ENCODE measurements at regions not wholly inside any gene's neighbourhood (a gene's known extent, or its start where the extent isn't known, plus 50 kb on each side); places are given as distances from the start of the nearest gene placed in this dataset.

- TF ChIP-seq, protein P1, sequence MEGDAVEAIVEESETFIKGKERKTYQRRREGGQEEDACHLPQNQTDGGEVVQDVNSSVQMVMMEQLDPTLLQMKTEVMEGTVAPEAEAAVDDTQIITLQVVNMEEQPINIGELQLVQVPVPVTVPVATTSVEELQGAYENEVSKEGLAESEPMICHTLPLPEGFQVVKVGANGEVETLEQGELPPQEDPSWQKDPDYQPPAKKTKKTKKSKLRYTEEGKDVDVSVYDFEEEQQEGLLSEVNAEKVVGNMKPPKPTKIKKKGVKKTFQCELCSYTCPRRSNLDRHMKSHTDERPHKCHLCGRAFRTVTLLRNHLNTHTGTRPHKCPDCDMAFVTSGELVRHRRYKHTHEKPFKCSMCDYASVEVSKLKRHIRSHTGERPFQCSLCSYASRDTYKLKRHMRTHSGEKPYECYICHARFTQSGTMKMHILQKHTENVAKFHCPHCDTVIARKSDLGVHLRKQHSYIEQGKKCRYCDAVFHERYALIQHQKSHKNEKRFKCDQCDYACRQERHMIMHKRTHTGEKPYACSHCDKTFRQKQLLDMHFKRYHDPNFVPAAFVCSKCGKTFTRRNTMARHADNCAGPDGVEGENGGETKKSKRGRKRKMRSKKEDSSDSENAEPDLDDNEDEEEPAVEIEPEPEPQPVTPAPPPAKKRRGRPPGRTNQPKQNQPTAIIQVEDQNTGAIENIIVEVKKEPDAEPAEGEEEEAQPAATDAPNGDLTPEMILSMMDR (IDR thresholded peaks at IDR 0.05; ENCODE audit: low read depth, low read length) = no peak
- TF ChIP-seq MYC (IDR thresholded peaks at IDR 0.05; ENCODE audit: low read depth, low read length) = no peak
Observed at GRCh38 chr3:160150066-160150465, 75.2 kb upstream of the C3orf80 start.
